ENCODE measurements at regions not wholly inside any gene's neighbourhood (a gene's known extent, or its start where the extent isn't known, plus 50 kb on each side); places are given as distances from the start of the nearest gene placed in this dataset.
"Not testable (repeated sequence)": the region's sequence is repeated elsewhere in the genome, so short reads cannot be mapped to it uniquely, and the experiment has no call there.

DNA sequence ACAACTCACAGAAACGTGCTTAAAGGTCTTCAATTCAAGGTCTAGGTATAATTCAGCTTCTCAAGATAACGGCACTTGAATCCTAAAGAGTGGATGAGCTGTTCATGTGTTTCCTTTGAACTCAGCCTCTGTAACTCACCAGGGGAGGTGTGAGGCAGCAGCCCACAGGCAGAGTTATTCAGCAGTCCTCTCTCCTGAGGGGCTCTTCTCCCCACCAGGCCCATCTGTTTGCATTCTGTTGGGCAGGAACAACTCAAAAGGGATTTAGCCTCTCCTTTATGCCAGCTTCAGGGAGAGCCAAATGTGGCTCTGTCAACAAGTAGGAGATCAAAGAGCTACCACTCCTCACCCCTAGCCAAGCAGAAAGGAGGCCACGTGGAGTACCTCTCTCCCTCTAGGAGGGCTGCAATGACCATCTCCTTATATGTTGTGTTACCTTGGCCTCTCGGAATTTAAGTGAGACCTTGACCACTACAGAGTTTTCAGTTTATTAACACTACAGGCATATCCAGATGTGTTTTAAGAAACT is 151.2 kb downstream of the SPATA18 start:
- Histone ChIP-seq H3K27ac (replicated peaks) (no peak overlapping the region), H3K27me3 (ENCODE audit: low read depth) (peaks cover 12% of the 10 kb centered on the region), H3K4me3 (no peak overlapping the region), H3K36me3 (no peaks in the 10 kb centered on the region), H3K4me1 (no peaks in the 10 kb centered on the region), H3K9me3 (replicated peaks) (no peaks in the 10 kb centered on the region)
- no peak for DNase-seq
- TF ChIP-seq, protein P1, sequence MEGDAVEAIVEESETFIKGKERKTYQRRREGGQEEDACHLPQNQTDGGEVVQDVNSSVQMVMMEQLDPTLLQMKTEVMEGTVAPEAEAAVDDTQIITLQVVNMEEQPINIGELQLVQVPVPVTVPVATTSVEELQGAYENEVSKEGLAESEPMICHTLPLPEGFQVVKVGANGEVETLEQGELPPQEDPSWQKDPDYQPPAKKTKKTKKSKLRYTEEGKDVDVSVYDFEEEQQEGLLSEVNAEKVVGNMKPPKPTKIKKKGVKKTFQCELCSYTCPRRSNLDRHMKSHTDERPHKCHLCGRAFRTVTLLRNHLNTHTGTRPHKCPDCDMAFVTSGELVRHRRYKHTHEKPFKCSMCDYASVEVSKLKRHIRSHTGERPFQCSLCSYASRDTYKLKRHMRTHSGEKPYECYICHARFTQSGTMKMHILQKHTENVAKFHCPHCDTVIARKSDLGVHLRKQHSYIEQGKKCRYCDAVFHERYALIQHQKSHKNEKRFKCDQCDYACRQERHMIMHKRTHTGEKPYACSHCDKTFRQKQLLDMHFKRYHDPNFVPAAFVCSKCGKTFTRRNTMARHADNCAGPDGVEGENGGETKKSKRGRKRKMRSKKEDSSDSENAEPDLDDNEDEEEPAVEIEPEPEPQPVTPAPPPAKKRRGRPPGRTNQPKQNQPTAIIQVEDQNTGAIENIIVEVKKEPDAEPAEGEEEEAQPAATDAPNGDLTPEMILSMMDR (IDR thresholded peaks at IDR 0.05; ENCODE audit: borderline replicate concordance), result no peak
- intact Hi-C loops (cut with micrococcal nuclease), result no loop called here

DNA sequence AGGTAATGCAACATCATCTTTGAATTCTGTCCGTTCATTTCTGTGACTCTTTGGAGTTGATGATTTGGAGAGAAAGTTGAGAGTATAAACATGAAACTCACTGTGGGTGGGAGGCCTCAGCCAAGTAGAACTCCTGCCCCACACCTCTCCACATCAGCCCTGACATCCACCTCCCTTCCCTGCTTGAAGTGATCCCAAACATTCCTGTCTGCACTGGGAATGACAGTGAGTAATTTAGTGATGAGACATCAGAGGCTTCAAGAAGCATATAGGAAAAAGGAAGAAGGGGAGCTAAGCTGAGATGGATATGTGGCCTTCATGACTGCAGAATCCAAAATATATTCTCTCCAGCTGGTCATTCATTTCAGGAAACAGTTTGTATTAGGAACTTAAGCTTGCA is 151.8 kb downstream of the SPATA18 start:
- Histone ChIP-seq H3K36me3 (no peaks in the 10 kb centered on the region), H3K4me3 (no peak overlapping the region), H3K27ac (replicated peaks) (no peak overlapping the region), H3K27me3 (ENCODE audit: low read depth) (peaks cover 11% of the 10 kb centered on the region), H3K9me3 (replicated peaks) (no peaks in the 10 kb centered on the region), H3K4me1 (no peaks in the 10 kb centered on the region)
- intact Hi-C loops (cut with micrococcal nuclease), result no loop called here
- TF ChIP-seq, protein P1 (IDR thresholded peaks at IDR 0.05; ENCODE audit: borderline replicate concordance), result no peak
- DNase-seq, result no peak

DNA sequence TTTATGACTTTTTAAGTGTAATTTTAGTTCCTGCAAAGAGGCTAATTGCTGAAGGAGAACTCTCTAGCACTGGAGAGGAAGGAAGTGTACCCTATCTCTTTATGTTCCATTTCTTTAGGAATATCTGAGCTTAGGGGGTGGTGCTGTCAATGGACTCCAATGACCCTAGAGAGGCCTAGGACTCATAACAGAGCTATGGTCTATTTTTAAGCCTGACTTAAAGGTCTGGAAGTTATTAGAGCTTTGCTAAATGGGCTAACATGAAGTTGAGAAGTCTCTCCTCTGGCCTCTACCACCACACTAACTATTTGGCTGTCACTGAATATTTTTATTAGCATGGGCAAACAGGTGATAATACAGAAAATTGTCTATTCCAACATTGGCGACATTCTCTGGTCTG is 152.2 kb downstream of the SPATA18 start:
- TF ChIP-seq, protein P1 (IDR thresholded peaks at IDR 0.05; ENCODE audit: borderline replicate concordance), result no peak
- Histone ChIP-seq H3K27ac (replicated peaks) (no peak overlapping the region), H3K27me3 (ENCODE audit: low read depth) (peaks cover 11% of the 10 kb centered on the region), H3K4me3 (no peak overlapping the region), H3K36me3 (no peaks in the 10 kb centered on the region), H3K9me3 (replicated peaks) (no peaks in the 10 kb centered on the region), H3K4me1 (no peaks in the 10 kb centered on the region)
- DNase-seq, result no peak
- intact Hi-C loops (cut with micrococcal nuclease), result no loop called here

GRCh38 chr4:52204921-52205320 is 153.8 kb downstream of the SPATA18 start:
- peaks cover 7% of the 10 kb centered on the region for H3K27me3 ChIP-seq (ENCODE audit: low read depth)
- DNase-seq, result no peak
- TF ChIP-seq, protein P1 (IDR thresholded peaks at IDR 0.05; ENCODE audit: borderline replicate concordance), result no peak
- H3K4me1 ChIP-seq, result no peaks in the 10 kb centered on the region
- H3K9me3 ChIP-seq (replicated peaks), result no peaks in the 10 kb centered on the region
- no peak overlapping the region for H3K4me3 ChIP-seq
- H3K36me3 ChIP-seq, result no peaks in the 10 kb centered on the region
- no peak overlapping the region for H3K27ac ChIP-seq (replicated peaks)
- intact Hi-C loops (cut with micrococcal nuclease), result no loop called here

- H3K27ac ChIP-seq (replicated peaks); H3K4me3 ChIP-seq; H3K36me3 ChIP-seq; DNase-seq; intact Hi-C loops (cut with micrococcal nuclease); H3K27me3 ChIP-seq (ENCODE audit: low read depth); H3K4me1 ChIP-seq; H3K9me3 ChIP-seq (replicated peaks): not testable (repeated sequence)
These were observed 156.0 kb downstream of the SPATA18 start for GRCh38 chr4:52207146-52207545.

GRCh38 chr4:52212702-52213101 is 161.6 kb downstream of the SPATA18 start:
- no peak overlapping the region for H3K27ac ChIP-seq (replicated peaks)
- DNase-seq, result no peak
- H3K36me3 ChIP-seq, result no peaks in the 10 kb centered on the region
- H3K9me3 ChIP-seq (replicated peaks), result peaks cover 5% of the 10 kb centered on the region
- intact Hi-C loops (cut with micrococcal nuclease), result no loop called here
- H3K4me1 ChIP-seq, result no peaks in the 10 kb centered on the region
- H3K27me3 ChIP-seq (ENCODE audit: low read depth), result peaks cover 4% of the 10 kb centered on the region
- no peak overlapping the region for H3K4me3 ChIP-seq
- TF ChIP-seq, protein P1 (IDR thresholded peaks at IDR 0.05; ENCODE audit: borderline replicate concordance), result no peak

All from left ventricle myocardium inferior (tissue), 1 donor.